Effector memory CD8-positive, alpha-beta T cell (primary cell): ENCODE measurements at regions not wholly inside any gene's neighbourhood (a gene's known extent, or its start where the extent isn't known, plus 50 kb on each side); places are given as distances from the start of the nearest gene placed in this dataset.

Experiments
- ATAC-seq: fragments of 150-1000 bp; cut with Tn5 transposase; replicated peaks from 2 replicates; pipeline ENCODE4 v1.10.0; 2021; ENCODE audit warnings: mild to moderate bottlenecking, moderate library complexity
- DNase-seq, 3 experiments: peaks; one replicate each; pipeline ENCODE4 v3.0.0; 2021
- H3K27ac Mint-ChIP-seq, 2 donors: one replicate each; pipeline ENCODE4 v1.8.0; 2022; ENCODE audit warnings: mild to moderate bottlenecking in 2 of 2, mixed read lengths in 2 of 2, moderate library complexity in 2 of 2
- H3K27me3 Mint-ChIP-seq, 2 donors: one replicate each; pipeline ENCODE4 v1.8.0; 2022; ENCODE audit warnings: mixed read lengths in 2 of 2
- H3K36me3 Mint-ChIP-seq: one replicate; pipeline ENCODE4 v1.8.0; 2022; ENCODE audit warnings: mild to moderate bottlenecking, moderate library complexity, mixed read lengths; ENCODE audit not compliant: insufficient read depth
- H3K4me1 Mint-ChIP-seq, 2 donors: one replicate each; pipeline ENCODE4 v1.8.0; 2022; ENCODE audit warnings: low read depth in 2 of 2, mixed read lengths in 2 of 2
- H3K4me3 Mint-ChIP-seq, 2 donors: one replicate each; pipeline ENCODE4 v1.8.0; 2022; ENCODE audit warnings: mild to moderate bottlenecking in 2 of 2, mixed read lengths in 2 of 2, moderate library complexity in 2 of 2
- H3K9me3 Mint-ChIP-seq, 2 donors: one replicate each; pipeline ENCODE4 v1.8.0; 2022; ENCODE audit warnings: mixed read lengths in 2 of 2

DNA sequence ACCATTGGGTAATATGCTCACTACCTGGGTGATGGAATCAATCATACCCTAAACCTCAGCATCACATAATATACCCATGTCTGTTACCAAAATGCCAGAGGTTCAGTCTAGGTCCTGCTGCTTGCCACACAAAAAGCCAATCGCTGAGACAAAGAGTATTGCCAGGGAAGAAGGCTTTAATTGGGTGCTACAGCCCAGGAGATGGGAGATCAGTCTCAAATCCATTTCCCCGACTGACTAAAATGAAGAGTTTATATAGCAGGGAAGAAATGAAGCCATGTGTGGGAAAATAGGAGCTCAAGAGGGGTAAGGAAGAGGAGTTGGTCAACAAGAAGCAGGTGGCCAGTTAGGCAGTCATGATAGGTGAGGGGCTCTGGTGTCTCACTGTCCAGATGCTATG lies 149.6 kb downstream of the QRSL1 start:
- ATAC-seq (no peak), DNase-seq (no peak)
- Mint-ChIP-seq H3K9me3 (no peaks in the 10 kb centered on the region), H3K27ac (no peak overlapping the region), H3K36me3 (no peaks in the 10 kb centered on the region), H3K27me3 (peaks cover 54 to 83% of the 10 kb centered on the region in 2 donors), H3K4me3 (no peak overlapping the region), H3K4me1 (no peaks in the 10 kb centered on the region)

DNA sequence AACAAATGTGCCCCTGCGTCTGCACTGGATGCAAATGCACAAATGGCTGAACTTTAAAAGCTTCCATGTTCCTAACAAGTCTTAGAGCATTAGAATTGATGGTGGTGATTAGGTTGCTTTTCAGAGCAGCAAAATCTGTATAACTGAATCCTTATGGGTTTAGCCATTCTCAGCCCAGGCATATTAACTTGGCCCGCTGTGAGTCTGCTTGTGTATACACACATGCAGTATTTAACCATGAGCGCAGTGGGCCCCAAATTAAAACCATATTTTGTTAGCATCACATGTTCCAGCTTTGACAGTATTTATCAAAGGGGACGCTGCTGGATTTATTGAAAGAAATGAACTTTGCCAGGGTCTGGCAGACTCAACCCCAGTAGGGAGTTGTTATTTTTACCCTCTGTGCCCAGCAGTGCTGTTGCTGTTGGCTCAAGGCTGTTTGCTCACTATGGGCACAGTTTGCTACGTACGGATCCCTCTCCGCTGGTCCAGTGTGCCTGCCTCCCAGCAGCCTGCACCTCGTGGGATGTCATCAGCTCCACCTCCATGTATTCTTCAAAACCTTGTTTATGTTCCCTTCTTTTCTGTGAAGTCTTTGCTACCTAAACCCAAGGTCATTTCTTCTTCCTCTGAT lies 144.7 kb downstream of the QRSL1 start:
- no peak for DNase-seq
- ATAC-seq, result no peak
- H3K9me3 Mint-ChIP-seq, result no peaks in the 10 kb centered on the region
- no peaks in the 10 kb centered on the region for H3K4me1 Mint-ChIP-seq
- H3K27ac Mint-ChIP-seq, result no peak overlapping the region
- H3K36me3 Mint-ChIP-seq, result peaks cover 2% of the 10 kb centered on the region
- H3K27me3 Mint-ChIP-seq, result peaks cover 35 to 59% of the 10 kb centered on the region in 2 donors
- H3K4me3 Mint-ChIP-seq, result no peak overlapping the region

DNA sequence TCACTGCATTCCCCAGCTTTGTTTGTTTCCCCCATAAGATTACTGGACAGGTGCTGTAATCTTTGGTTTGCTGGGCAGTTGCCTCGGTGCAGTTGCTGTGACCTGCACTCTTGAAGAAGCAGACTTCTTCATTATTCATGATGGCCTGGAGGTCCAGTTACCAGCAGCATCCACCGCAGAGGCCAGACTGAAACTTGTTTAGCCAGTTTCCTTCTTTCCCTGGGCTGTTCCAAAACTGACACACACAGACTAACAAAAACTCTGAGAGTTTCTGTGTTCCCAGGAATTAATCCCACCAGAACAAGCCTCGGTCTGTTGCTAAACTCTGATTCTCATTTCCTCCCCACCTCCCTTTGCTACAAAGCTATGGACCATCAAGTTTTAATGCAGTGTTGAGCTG lies 144.1 kb downstream of the QRSL1 start:
- ATAC-seq, result no peak
- Mint-ChIP-seq H3K27me3 (peaks cover 29 to 53% of the 10 kb centered on the region in 2 donors), H3K36me3 (peaks cover 2% of the 10 kb centered on the region), H3K4me3 (no peak overlapping the region), H3K9me3 (no peaks in the 10 kb centered on the region), H3K4me1 (no peaks in the 10 kb centered on the region), H3K27ac (no peak overlapping the region)
- DNase-seq, result no peak

DNA sequence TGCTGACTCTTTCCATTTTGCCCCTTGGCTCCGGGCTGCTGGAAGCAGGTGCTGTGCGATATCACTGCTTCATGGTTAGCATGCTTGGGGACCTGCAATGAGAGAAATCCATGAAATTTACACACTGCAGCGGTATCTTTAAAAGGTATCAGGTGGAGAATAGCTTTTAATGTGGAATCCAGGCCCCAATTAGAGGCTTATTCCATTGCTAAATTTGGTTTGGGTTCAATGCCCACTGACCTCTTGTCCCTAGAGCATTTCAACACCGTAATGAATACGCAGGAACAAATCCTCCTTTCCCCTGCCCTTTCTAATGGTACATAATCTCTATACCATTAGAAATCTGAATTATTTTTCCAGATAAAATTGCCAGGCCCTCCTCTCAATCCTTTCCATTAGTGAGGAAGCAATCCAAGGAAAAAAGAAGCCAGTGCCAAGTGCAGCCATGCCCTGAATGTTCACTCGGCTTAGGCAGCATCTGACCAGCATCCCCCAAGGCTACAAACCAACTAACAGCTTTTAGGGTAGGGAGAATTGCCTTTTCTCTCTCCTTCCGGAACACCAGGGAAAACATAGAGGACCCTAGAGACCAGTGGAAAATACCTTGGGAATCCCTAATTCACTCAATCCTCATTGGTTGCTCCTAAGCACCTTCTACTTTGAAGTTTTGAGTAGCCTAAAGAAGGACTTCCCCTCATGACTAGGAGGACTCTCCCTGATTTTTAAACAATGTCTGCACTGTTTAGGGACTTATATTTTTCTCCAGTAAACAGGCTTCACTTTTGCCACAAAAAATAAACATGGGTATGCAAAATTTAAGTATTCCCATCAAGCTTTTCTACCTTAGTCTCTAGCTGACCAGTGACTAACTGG lies 143.1 kb downstream of the QRSL1 start:
- Mint-ChIP-seq H3K27me3 (peaks cover 25 to 50% of the 10 kb centered on the region in 2 donors), H3K27ac (no peak overlapping the region), H3K9me3 (no peaks in the 10 kb centered on the region), H3K4me3 (no peak overlapping the region), H3K4me1 (no peaks in the 10 kb centered on the region), H3K36me3 (peaks cover 2% of the 10 kb centered on the region)
- ATAC-seq (no peak), DNase-seq (no peak)

DNA sequence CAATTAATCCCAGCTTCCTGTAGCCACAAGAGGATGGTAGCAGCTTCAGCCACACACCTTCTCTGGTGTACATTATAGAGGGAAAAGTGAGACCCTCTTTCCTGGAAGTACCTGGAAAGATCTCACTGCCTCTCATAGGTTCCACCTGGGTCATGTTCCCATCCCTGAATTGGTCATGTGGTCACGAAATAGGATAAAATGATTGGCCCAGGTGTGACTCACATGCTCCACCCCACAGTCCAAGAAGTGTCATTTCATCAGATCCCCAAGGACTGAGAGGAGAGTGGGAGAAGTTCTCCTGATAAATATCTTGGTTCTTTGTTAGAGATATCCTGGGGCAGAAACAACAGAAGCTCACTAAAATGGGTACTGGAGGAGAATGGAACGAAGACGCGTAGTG lies 142.4 kb downstream of the QRSL1 start:
- H3K27me3 Mint-ChIP-seq, result peaks cover 18 to 43% of the 10 kb centered on the region in 2 donors
- H3K4me1 Mint-ChIP-seq, result no peaks in the 10 kb centered on the region
- ATAC-seq (no peak), DNase-seq (no peak)
- no peaks in the 10 kb centered on the region for H3K9me3 Mint-ChIP-seq
- H3K4me3 Mint-ChIP-seq, result no peak overlapping the region
- H3K27ac Mint-ChIP-seq, result no peak overlapping the region
- peaks cover 2% of the 10 kb centered on the region for H3K36me3 Mint-ChIP-seq

DNA sequence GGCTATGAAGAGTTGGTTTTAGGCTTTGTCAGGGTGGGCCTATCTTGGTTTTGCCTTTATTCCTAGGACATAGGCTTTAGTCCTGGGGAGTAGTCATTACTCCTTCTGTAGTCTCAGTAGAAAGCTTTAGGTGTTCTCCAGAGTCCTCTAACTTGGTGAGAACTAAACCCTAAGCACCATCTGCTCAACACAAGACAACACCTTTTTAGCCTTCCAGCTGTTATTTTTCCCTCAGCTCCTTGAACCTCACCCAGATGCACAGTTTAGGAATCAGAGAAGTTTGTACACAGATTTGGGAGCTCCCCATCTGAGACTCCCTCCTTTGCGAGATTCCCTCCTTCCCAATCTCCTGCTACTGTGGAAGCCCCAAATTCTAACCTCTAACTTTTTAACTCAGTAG lies 141.3 kb downstream of the QRSL1 start:
- DNase-seq, result no peak
- peaks cover 17 to 41% of the 10 kb centered on the region in 2 donors for H3K27me3 Mint-ChIP-seq

DNA sequence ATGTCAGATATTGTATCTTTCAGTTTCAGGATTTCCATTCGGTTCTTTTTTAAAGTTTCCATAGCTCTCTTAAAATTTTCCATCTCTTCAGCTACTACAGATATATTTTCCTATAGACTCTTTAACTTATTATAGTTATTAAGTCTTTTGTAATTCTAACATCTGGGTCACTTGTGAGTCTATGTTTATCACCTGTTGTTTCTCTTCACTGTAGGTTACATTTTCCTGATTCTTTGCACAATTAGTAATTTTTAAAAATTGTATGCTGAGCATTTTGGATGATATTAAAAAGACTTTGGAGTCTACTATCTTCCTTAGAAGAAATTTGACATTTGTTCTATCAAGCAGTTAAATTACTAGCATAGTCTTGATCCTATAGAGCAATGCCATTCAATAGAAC lies 140.7 kb downstream of the QRSL1 start:
- Mint-ChIP-seq H3K36me3 (peaks cover 2% of the 10 kb centered on the region), H3K4me1 (no peaks in the 10 kb centered on the region), H3K4me3 (no peak overlapping the region), H3K9me3 (no peaks in the 10 kb centered on the region), H3K27me3 (peaks cover 17 to 35% of the 10 kb centered on the region in 2 donors), H3K27ac (no peak overlapping the region)
- DNase-seq (no peak), ATAC-seq (no peak)

More for the DNA sequence above, 141.3 kb downstream of the QRSL1 start:
- ATAC-seq, result no peak
- H3K9me3 Mint-ChIP-seq, result no peaks in the 10 kb centered on the region
- no peak overlapping the region for H3K4me3 Mint-ChIP-seq
- H3K4me1 Mint-ChIP-seq, result no peaks in the 10 kb centered on the region
- H3K36me3 Mint-ChIP-seq, result peaks cover 2% of the 10 kb centered on the region
- no peak overlapping the region for H3K27ac Mint-ChIP-seq

DNA sequence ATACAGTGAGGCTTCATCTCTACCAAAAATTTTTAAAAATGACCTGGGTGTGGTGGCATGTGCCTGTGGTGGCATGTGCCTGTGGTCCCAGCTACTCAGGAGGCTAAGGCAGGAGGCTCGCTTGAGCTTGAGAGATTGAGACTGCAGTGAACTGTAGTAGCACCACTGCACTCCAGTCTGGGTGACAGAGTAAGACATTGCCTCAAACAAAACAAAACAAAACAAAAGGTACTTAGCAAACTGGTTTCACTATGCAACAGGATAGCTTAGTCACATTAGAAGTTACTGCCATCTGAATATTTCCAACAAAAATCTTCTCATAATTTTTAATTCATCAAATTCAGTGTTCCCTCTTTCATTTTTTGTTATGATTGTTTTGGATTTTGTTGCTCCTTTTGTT lies 137.9 kb downstream of the QRSL1 start:
- Mint-ChIP-seq H3K36me3 (no peaks in the 10 kb centered on the region), H3K9me3 (no peaks in the 10 kb centered on the region), H3K4me1 (no peaks in the 10 kb centered on the region), H3K27me3 (peaks cover 7 to 9% of the 10 kb centered on the region in 2 donors), H3K4me3 (no peak overlapping the region), H3K27ac (no peak overlapping the region)
- ATAC-seq (no peak), DNase-seq (no peak)

DNA sequence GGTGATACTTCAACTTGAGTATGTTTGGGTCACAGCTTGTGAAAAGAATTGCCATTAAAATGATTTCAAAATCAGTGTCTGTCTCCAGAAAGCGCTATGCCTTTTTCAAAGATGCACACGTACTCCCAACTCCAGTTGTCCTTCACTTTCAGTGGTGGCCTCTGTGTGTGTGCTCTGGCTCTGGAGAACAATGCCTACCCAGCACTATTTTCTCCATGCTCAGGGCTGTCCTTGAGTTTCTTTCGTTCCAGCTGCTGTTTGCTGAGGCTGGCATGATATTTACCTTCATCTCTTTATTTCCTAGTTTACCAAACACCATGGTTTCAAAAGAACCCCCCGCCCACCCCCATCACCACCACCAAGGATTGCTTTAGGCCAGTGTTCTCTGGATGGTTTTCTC lies 136.8 kb downstream of the QRSL1 start:
- no peak overlapping the region for H3K27ac Mint-ChIP-seq

DNA sequence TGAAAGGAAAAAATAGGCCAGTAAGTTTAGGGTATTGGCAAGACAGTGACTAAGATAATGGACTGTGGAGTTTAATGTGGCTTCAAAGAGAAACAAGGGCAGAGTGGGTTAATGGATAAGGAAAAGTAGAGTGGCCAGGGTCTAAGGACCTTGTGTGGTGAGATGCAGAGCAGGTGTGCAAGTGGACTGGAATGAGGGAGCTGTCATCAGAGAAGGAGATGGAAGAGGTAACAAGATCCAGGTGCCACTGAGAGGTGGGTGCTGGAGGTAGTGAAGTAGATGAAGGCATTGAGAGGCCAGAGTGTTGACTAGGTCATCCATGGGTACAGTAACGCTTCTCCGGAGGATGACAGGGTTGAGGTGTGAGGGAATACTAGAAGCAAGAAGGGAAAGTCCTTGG lies 136.1 kb downstream of the QRSL1 start:
- no peak overlapping the region for H3K27ac Mint-ChIP-seq
- no peaks in the 10 kb centered on the region for H3K9me3 Mint-ChIP-seq
- H3K36me3 Mint-ChIP-seq, result no peaks in the 10 kb centered on the region
- H3K27me3 Mint-ChIP-seq, result no peaks in the 10 kb centered on the region
- no peak overlapping the region for H3K4me3 Mint-ChIP-seq
- no peak for ATAC-seq
- no peak for DNase-seq
- H3K4me1 Mint-ChIP-seq, result no peaks in the 10 kb centered on the region

More for the DNA sequence above, 136.8 kb downstream of the QRSL1 start:
- DNase-seq (no peak), ATAC-seq (no peak)
- Mint-ChIP-seq H3K4me3 (no peak overlapping the region), H3K9me3 (no peaks in the 10 kb centered on the region), H3K4me1 (no peaks in the 10 kb centered on the region), H3K27me3 (no peaks in the 10 kb centered on the region), H3K36me3 (no peaks in the 10 kb centered on the region)

DNA sequence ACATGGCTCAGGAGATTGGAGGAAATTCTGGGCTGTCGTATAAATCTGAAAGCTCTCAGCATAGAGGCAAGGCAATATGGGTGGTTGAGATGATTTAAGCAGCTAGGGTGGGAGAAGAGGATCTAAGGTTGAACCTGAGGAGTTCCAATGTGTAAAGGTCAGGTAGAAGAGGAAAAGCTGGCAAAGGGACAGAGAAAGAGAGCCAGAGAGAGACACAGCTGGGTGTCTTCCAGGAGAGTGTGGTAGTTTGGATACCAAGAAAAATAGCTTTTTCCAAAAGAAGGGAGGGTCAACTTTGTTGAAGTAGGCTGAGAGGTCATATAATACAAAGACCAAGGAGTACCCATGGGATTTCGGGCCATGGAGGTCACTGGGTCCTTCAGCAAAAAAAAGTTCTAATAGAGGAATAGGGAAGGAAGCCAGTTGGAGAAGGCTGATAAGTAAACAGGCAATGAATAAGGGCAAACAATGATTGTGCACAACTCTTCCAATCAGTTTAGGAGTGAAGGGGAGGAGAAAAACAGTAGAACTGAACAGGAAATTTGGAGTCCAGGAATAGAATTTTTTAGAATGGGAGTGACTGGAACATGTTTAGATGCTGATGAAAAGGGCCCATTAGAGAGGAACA lies 135.1 kb downstream of the QRSL1 start:
- ATAC-seq (no peak), DNase-seq (no peak)
- no peaks in the 10 kb centered on the region for H3K9me3 Mint-ChIP-seq
- no peaks in the 10 kb centered on the region for H3K4me1 Mint-ChIP-seq
- no peaks in the 10 kb centered on the region for H3K27me3 Mint-ChIP-seq
- no peaks in the 10 kb centered on the region for H3K36me3 Mint-ChIP-seq
- no peak overlapping the region for H3K4me3 Mint-ChIP-seq
- H3K27ac Mint-ChIP-seq, result no peak overlapping the region

DNA sequence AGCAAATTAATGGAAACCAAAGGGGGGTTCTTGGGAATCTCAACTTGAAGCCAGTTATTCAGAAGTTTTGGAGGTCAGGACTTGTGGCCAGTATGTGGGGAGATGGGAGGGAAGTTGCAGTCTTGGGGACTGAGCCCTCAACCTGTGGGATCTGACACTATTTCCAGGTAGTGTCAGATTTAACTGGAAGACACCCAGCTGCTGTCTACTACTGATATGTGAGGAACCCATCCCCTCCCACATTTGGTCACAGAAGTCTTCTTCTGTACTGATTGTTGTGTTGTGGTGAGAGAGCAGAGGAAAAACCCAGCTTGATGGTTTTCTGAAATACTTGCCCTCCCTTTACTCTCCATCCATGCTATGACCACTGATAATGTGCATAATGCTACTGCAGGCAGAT lies 134.0 kb downstream of the QRSL1 start:
- Mint-ChIP-seq H3K36me3 (no peaks in the 10 kb centered on the region), H3K27ac (no peak overlapping the region), H3K9me3 (no peaks in the 10 kb centered on the region), H3K4me1 (no peaks in the 10 kb centered on the region), H3K27me3 (no peaks in the 10 kb centered on the region), H3K4me3 (no peak overlapping the region)
- ATAC-seq (no peak), DNase-seq (no peak)

DNA sequence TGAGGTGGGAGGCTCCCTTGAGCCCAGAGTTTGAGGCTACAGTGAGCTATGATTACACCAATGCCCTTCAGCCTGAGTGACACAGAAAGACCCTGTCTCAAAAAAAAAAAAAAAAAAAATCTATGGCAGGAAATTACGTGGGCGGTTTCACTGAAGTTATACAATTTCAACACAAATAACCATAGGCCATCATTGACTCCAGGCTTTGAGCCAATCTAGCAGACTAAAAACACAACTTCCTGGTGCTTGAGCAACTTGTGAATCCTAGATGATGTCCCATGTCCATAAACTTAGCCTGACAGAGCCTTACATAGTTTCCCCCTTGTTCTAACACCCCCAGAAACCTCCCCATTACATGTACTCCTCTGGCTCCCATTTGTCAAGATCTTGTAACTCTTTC lies 131.8 kb downstream of the QRSL1 start:
- no peak overlapping the region for H3K27ac Mint-ChIP-seq
- ATAC-seq, result no peak
- H3K9me3 Mint-ChIP-seq, result no peaks in the 10 kb centered on the region
- no peak overlapping the region for H3K4me3 Mint-ChIP-seq
- no peak for DNase-seq
- no peaks in the 10 kb centered on the region for H3K27me3 Mint-ChIP-seq
- no peaks in the 10 kb centered on the region for H3K4me1 Mint-ChIP-seq
- no peaks in the 10 kb centered on the region for H3K36me3 Mint-ChIP-seq

DNA sequence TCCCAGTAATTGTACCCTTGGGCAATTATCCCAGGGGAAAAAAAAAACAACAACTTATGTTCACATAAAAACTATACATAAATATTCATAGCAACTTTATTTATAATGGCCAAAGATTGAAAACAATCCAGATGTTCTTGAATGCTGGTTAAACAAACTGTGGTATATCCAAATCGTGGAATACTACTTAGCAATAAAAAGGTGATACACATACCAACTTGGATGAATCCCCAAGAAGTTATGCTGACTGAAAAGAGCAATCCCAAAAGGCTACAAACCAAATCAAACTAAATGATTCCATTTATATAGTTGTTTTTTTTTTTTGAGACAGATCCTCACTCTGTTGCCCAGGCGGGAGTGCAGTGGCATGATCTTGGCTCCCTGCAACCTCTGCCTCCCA lies 129.7 kb downstream of the QRSL1 start:
- DNase-seq (no peak), ATAC-seq (no peak)
- peaks cover 0 to 6% of the 10 kb centered on the region in 2 donors for H3K27me3 Mint-ChIP-seq
- no peak overlapping the region for H3K27ac Mint-ChIP-seq
- H3K4me3 Mint-ChIP-seq, result no peak overlapping the region
- H3K4me1 Mint-ChIP-seq, result no peaks in the 10 kb centered on the region
- no peaks in the 10 kb centered on the region for H3K36me3 Mint-ChIP-seq
- H3K9me3 Mint-ChIP-seq, result no peaks in the 10 kb centered on the region
